DOHH2 (cell line): ENCODE measurements at regions not wholly inside any gene's neighbourhood (a gene's known extent, or its start where the extent isn't known, plus 50 kb on each side); places are given as distances from the start of the nearest gene placed in this dataset.

Source experiments
- H3F3A ChIP-seq: fragments of 200-600 bp; sonication (generic), shearing (Covaris generic); 2 replicates; pipeline ENCODE4 v1.6.0; 2016; ENCODE audit warnings: antibody characterized with exemption, mild to moderate bottlenecking; ENCODE audit not compliant: control insufficient read depth, insufficient read depth
- H3K27ac ChIP-seq: fragments of 200-600 bp; sonication (generic); 2 replicates; pipeline ENCODE4 v1.5.1; 2014; ENCODE audit warnings: low read depth, mild to moderate bottlenecking, low read length, moderate library complexity
- H3K27me3 ChIP-seq: fragments of 200-600 bp; sonication (generic); 2 replicates; pipeline ENCODE4 v1.6.1; 2014; ENCODE audit warnings: mild to moderate bottlenecking, low read length, mixed read lengths; ENCODE audit not compliant: control insufficient read depth
- H3K36me3 ChIP-seq: fragments of 200-600 bp; sonication (generic); 2 replicates; pipeline ENCODE4 v1.6.1; 2014; ENCODE audit warnings: mild to moderate bottlenecking, low read length, moderate library complexity, mixed read lengths; ENCODE audit not compliant: control insufficient read depth
- H3K4me1 ChIP-seq: fragments of 200-600 bp; sonication (generic); 2 replicates; pipeline ENCODE4 v1.6.1; 2014; ENCODE audit warnings: mild to moderate bottlenecking, low read length, mixed read lengths; ENCODE audit not compliant: control insufficient read depth
- H3K4me2 ChIP-seq: fragments of 200-600 bp; sonication (generic); 2 replicates; pipeline ENCODE4 v1.6.0; 2014; ENCODE audit warnings: mild to moderate bottlenecking, low read length, moderate library complexity
- H3K4me3 ChIP-seq: fragments of 200-600 bp; sonication (generic); 2 replicates; pipeline ENCODE4 v1.5.1; 2014; ENCODE audit warnings: mild to moderate bottlenecking, low read length, mixed read lengths
- H3K79me2 ChIP-seq: fragments of 200-600 bp; sonication (generic); 2 replicates; pipeline ENCODE4 v1.6.1; 2014; ENCODE audit warnings: mild to moderate bottlenecking, low read length, mixed read lengths; ENCODE audit not compliant: control insufficient read depth
- H3K9me2 ChIP-seq: fragments of 200-600 bp; sonication (generic); replicated peaks from 2 replicates; pipeline ENCODE4 v1.6.1; 2014; ENCODE audit warnings: mild to moderate bottlenecking, low read length, mixed read lengths; ENCODE audit not compliant: control insufficient read depth
- H3K9me3 ChIP-seq: fragments of 200-600 bp; sonication (generic); 2 replicates; pipeline ENCODE4 v1.6.1; 2014; ENCODE audit warnings: antibody characterized with exemption, low read length, mixed read lengths; ENCODE audit not compliant: control insufficient read depth, insufficient read depth
- H4K20me1 ChIP-seq: fragments of 200-600 bp; sonication (generic); 2 replicates; pipeline ENCODE4 v1.6.0; 2014; ENCODE audit warnings: low read depth, mild to moderate bottlenecking, antibody characterized with exemption, low read length, moderate library complexity; ENCODE audit not compliant: control insufficient read depth, insufficient read depth
- CTCF ChIP-seq: fragments of 200-600 bp; sonication (generic); IDR thresholded peaks from one replicate; pipeline ENCODE4 v1.5.1; 2014; ENCODE audit warnings: antibody characterized with exemption, mild to moderate bottlenecking, low read depth, low read length; ENCODE audit not compliant: poor library complexity, severe bottlenecking
- EZH2phosphoT487 ChIP-seq: fragments of 200-600 bp; sonication (generic); IDR thresholded peaks from 2 replicates; pipeline ENCODE4 v1.6.1; 2017; ENCODE audit warnings: borderline replicate concordance, mild to moderate bottlenecking, antibody characterized with exemption, low read length, moderate library complexity, mixed read lengths

- H3K79me2 ChIP-seq = no peaks in the 10 kb centered on the region
- H3K4me2 ChIP-seq = no peak overlapping the region
- TF ChIP-seq EZH2phosphoT487 (no peak), CTCF (no peak)
- no peak overlapping the region for H3K27ac ChIP-seq
- H3K4me1 ChIP-seq = no peaks in the 10 kb centered on the region
- H3K4me3 ChIP-seq = no peak overlapping the region
- H3F3A ChIP-seq = no peaks in the 10 kb centered on the region
- H3K9me3 ChIP-seq = no peaks in the 10 kb centered on the region
- no peaks in the 10 kb centered on the region for H3K9me2 ChIP-seq
- H3K27me3 ChIP-seq = no peaks in the 10 kb centered on the region
- no peaks in the 10 kb centered on the region for H3K36me3 ChIP-seq
- no peaks in the 10 kb centered on the region for H4K20me1 ChIP-seq
Observed at GRCh38 chr14:85451421-85451820, 78.5 kb upstream of the FLRT2 start.

GRCh38 chr14:85453401-85454225, 76.3 kb upstream of the FLRT2 start:
- Histone ChIP-seq H3K27ac (no peak overlapping the region), H3K4me2 (no peak overlapping the region), H3K4me1 (no peaks in the 10 kb centered on the region), H3K27me3 (no peaks in the 10 kb centered on the region), H3K79me2 (no peaks in the 10 kb centered on the region), H3K36me3 (no peaks in the 10 kb centered on the region), H3K9me3 (no peaks in the 10 kb centered on the region), H4K20me1 (no peaks in the 10 kb centered on the region), H3K4me3 (no peak overlapping the region), H3F3A (no peaks in the 10 kb centered on the region), H3K9me2 (no peaks in the 10 kb centered on the region)
- no peak for TF ChIP-seq EZH2phosphoT487
- TF ChIP-seq CTCF = no peak

GRCh38 chr14:85454226-85454813, 75.6 kb upstream of the FLRT2 start:
- H3K4me2 ChIP-seq = no peak overlapping the region
- H3F3A ChIP-seq = no peaks in the 10 kb centered on the region
- H3K36me3 ChIP-seq = no peaks in the 10 kb centered on the region
- H3K4me1 ChIP-seq = no peaks in the 10 kb centered on the region
- TF ChIP-seq EZH2phosphoT487 (no peak), CTCF (no peak)
- no peaks in the 10 kb centered on the region for H3K9me2 ChIP-seq
- no peaks in the 10 kb centered on the region for H4K20me1 ChIP-seq
- no peak overlapping the region for H3K27ac ChIP-seq
- H3K27me3 ChIP-seq = no peaks in the 10 kb centered on the region
- no peaks in the 10 kb centered on the region for H3K79me2 ChIP-seq
- H3K9me3 ChIP-seq = no peaks in the 10 kb centered on the region
- H3K4me3 ChIP-seq = no peak overlapping the region
